Heart left ventricle (tissue), 16 donors: ENCODE measurements at regions not wholly inside any gene's neighbourhood (a gene's known extent, or its start where the extent isn't known, plus 50 kb on each side); places are given as distances from the start of the nearest gene placed in this dataset.
"Not testable (repeated sequence)": the region's sequence is repeated elsewhere in the genome, so short reads cannot be mapped to it uniquely, and the experiment has no call there.

Experiments
- ATAC-seq, 4 donors: fragments of 200-7000 bp; cut with Tn5 transposase; one replicate each; pipeline ENCODE4 v1.9.1; 2020 to 2022; ENCODE audit warnings: moderate library complexity in 4 of 4, mild to moderate bottlenecking in 3 of 4, moderate number of reproducible peaks in 1 of 4
- DNase-seq, 5 donors: peaks; one replicate each; pipeline ENCODE4 v3.0.0-alpha.2; 2020
- H3K27ac ChIP-seq, 12 donors: fragments of 200-600 bp; sonication (generic) in 4 of 12; one replicate each; pipeline versions ENCODE4 v1.5.0 to v1.8.0; 2016 to 2022; ENCODE audit warnings: mild to moderate bottlenecking in 2 of 12
- H3K27me3 ChIP-seq, 9 donors: fragments of 200-600 bp; sonication (generic) in 2 of 9; one replicate each; pipeline versions ENCODE4 v1.5.1 to v1.8.0; 2016 to 2022; ENCODE audit warnings: mild to moderate bottlenecking in 3 of 9
- H3K36me3 ChIP-seq, 9 donors: fragments of 200-600 bp; sonication (generic) in 2 of 9; one replicate each; pipeline versions ENCODE4 v1.5.0 to v1.8.0; 2018 to 2022; ENCODE audit warnings: mild to moderate bottlenecking in 2 of 9
- H3K4me1 ChIP-seq, 12 donors: fragments of 200-600 bp; sonication (generic) in 4 of 12; one replicate each; pipeline versions ENCODE4 v1.5.0 to v1.8.0; 2016 to 2022; ENCODE audit warnings: mild to moderate bottlenecking in 3 of 12
- H3K4me3 ChIP-seq, 12 donors: fragments of 200-600 bp; sonication (generic) in 4 of 12; one replicate each; pipeline versions ENCODE4 v1.5.0 to v1.8.0; 2017 to 2022; ENCODE audit warnings: mild to moderate bottlenecking in 9 of 12, moderate library complexity in 4 of 12
- H3K9me3 ChIP-seq, 12 donors: fragments of 200-600 bp; sonication (generic) in 4 of 12; one replicate each; pipeline versions ENCODE4 v1.5.0 to v1.8.0; 2016 to 2022; ENCODE audit warnings: mild to moderate bottlenecking in 1 of 12
- CTCF ChIP-seq, 12 donors: fragments of 200-600 bp; sonication (generic) in 4 of 12; IDR thresholded peaks; one replicate each; pipeline versions ENCODE4 v1.5.0 to v1.8.0; 2018 to 2022; ENCODE audit warnings: antibody characterized with exemption in 12 of 12, mild to moderate bottlenecking in 5 of 12
- POLR2A ChIP-seq, 2 donors: fragments of 450-650 bp; IDR thresholded peaks; one replicate each; pipeline ENCODE4 v1.6.1; 2017; ENCODE audit warnings: antibody characterized with exemption in 2 of 2, mild to moderate bottlenecking in 2 of 2, moderate library complexity in 2 of 2
- WGBS, 4 donors: extraction: QIAGEN DNeasy Blood & Tissue Kit in 2 of 4; methylation state at CpG; one replicate each; pipeline versions ENCODE4 v1.1.5 to v1.1.7; 2013 to 2018; 5-methylcytosine and 5-hydroxymethylcytosine counted together
- intact Hi-C, 10 donors: fragments of 100-400 bp; cut with DNase I; formaldehyde crosslinking; loops; one replicate each; pipeline versions ENCODE4 v1.11.1 to v1.14.2; 2022
- donor health status: ischemic (EF 13 %, LVEDD 7.1; RV severe dilation, severe dysfunction).
- donor health status: healthy with polysubstance abuse.
- donor health status: DM: no; HTN: yes; CAD: no.
- donor health status: DM: no; HTN: no; CAD: no.
- donor health status: ischemic (EF 25% LVEDD 6.9; RV normal size, moderate dysfunction).
- donor health status: ischemic (EF 25% LVEDD 5.7; RV mildly dilated, moderate dysfunction).
- donor health status: healthy.
- donor health status: DM: yes; HTN: yes; CAD: no.
- donor health status: ischemic (EF 35%, LVEDD 5.7; RV mildly dilated, moderate dysfunction).
- donor health status: nonischemic (EF 11% LVEDD 7.7; RV severe dilation, severe dysfunction).
- donor health status: DM: yes; HTN: yes; CAD: no.
- donor health status: PGD.
- donor health status: ischemic (EF 29% LVEDD 5.4; RV normal size, mild dysfunction).
- donor health status: nonischemic (EF 23%, LVEDD 6.1; RV moderate dilation, normal function).

DNA sequence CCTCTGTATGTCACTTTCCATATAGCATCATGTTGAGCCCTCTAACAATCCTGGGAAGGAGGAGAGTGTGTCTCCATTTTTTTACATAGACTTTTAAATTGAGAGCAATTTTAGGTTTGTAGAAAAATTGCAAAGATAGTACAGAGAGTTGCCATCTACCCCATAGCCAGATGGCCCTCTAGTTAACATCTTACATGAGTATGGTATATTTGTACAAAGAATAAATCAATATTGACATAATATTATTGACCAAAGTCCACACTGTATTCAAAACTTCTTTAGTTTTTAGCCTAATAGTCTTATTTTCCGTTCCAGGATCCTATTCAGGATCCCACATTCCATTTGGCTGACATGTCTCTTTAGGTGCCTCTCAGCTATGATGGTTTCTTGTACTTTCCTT lies 274.6 kb upstream of the PLPP4 start:
- DNase-seq (no peak), ATAC-seq (no peak)
- H3K27ac ChIP-seq = no peak overlapping the region
- no peak overlapping the region for H3K4me3 ChIP-seq
- no peaks in the 10 kb centered on the region for H3K36me3 ChIP-seq
- 19 to 54% (median 33%) methylated on average over 1 of the region's 1 CpG for WGBS, 4 donors
- H3K27me3 ChIP-seq = no peaks in the 10 kb centered on the region
- H3K9me3 ChIP-seq = no peaks in the 10 kb centered on the region
- no peaks in the 10 kb centered on the region for H3K4me1 ChIP-seq
- TF ChIP-seq CTCF (IDR thresholded peaks at IDR 0.05) (no peak), POLR2A (IDR thresholded peaks at IDR 0.05) (no peak)
- intact Hi-C loops = no loop called here

- 73 to 79% (median 76%) methylated on average over 3 of the region's 3 CpGs for WGBS, 4 donors
- Histone ChIP-seq H3K4me1 (no peaks in the 10 kb centered on the region), H3K27me3 (no peaks in the 10 kb centered on the region), H3K36me3 (no peaks in the 10 kb centered on the region), H3K4me3 (no peak overlapping the region), H3K27ac (no peak overlapping the region), H3K9me3 (no peaks in the 10 kb centered on the region)
- ATAC-seq (no peak), DNase-seq (no peak)
- intact Hi-C loops = no loop called here
- TF ChIP-seq CTCF (IDR thresholded peaks at IDR 0.05) (no peak), POLR2A (IDR thresholded peaks at IDR 0.05) (no peak)
Observed at GRCh38 chr10:120183546-120183945, 273.5 kb upstream of the PLPP4 start.

GRCh38 chr10:120184547-120185337 lies 272.3 kb upstream of the PLPP4 start:
- Histone ChIP-seq H3K27ac (no peak overlapping the region), H3K4me3 (no peak overlapping the region), H3K36me3 (no peaks in the 10 kb centered on the region), H3K27me3 (no peaks in the 10 kb centered on the region), H3K4me1 (no peaks in the 10 kb centered on the region), H3K9me3 (no peaks in the 10 kb centered on the region)
- intact Hi-C loops = no loop called here
- DNase-seq (no peak), ATAC-seq (no peak)
- TF ChIP-seq POLR2A (IDR thresholded peaks at IDR 0.05) (no peak), CTCF (IDR thresholded peaks at IDR 0.05) (no peak)
- WGBS, 4 donors = 54 to 67% (median 58%) methylated on average over 7 of the region's 7 CpGs

DNA sequence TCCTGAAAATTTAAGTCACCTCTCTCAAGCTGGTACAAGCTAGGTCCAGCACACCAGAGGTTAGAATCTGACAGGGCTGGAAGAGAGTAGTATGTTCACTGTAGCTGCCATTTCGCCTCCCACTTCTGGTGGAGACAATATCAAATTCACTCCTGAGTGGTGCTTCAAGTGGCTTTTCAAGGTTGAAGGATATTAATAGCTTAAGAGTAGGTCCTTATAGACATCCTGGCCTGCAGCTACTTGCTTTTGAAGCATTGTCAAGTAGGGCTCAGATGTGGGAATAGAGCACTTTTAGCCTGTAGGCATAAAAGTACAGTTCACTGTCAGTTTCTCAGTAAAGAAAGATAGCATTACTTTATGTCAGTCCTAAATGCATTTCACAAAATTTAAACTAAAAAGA lies 270.5 kb upstream of the PLPP4 start:
- DNase-seq (no peak), ATAC-seq (no peak)
- Histone ChIP-seq H3K27ac (no peak overlapping the region), H3K4me1 (no peaks in the 10 kb centered on the region), H3K9me3 (no peaks in the 10 kb centered on the region), H3K36me3 (no peaks in the 10 kb centered on the region), H3K4me3 (no peak overlapping the region), H3K27me3 (no peaks in the 10 kb centered on the region)
- intact Hi-C loops = no loop called here
- WGBS, 4 donors = 33 to 47% (median 39%) methylated on average over 1 of the region's 1 CpG
- no peak for TF ChIP-seq POLR2A (IDR thresholded peaks at IDR 0.05)
- TF ChIP-seq CTCF (IDR thresholded peaks at IDR 0.05) = no peak

DNA sequence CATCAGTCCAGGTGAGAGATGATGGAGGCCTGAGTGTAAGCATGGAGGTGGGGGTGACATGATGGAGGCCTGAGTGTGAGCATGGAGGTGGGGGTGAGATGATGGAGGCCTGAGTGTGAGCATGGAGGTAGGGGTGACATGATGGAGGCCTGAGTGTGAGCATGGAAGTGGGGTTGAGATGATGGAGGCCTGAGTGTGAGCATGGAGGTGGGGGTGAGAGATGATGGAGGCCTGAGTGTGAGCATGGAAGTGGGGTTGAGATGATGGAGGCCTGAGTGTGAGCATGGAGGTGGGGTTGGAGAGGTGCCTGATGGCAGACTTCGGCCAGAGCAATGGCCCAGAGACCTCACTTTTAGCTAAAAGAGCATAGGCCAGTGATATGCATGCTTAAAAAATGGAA lies 269.9 kb upstream of the PLPP4 start:
- ATAC-seq = not testable (repeated sequence)
- 82 to 93% (median 90%) methylated on average over 1 of the region's 1 CpG for WGBS, 4 donors

More for the DNA sequence above, 269.9 kb upstream of the PLPP4 start:
- DNase-seq, H3K27me3 ChIP-seq, H3K36me3 ChIP-seq, intact Hi-C loops, H3K4me1 ChIP-seq, H3K27ac ChIP-seq, H3K4me3 ChIP-seq, H3K9me3 ChIP-seq: not testable (repeated sequence)
